RWPE2 (cell line): ENCODE measurements at regions not wholly inside any gene's neighbourhood (a gene's known extent, or its start where the extent isn't known, plus 50 kb on each side); places are given as distances from the start of the nearest gene placed in this dataset.

Experiments
- ATAC-seq: fragments of 200-7000 bp; cut with Tn5 transposase; 3 replicates; pipeline ENCODE4 v1.9.1; 2021; ENCODE audit warnings: low read depth
- DNase-seq: peaks from one replicate; pipeline ENCODE4 v3.0.0-alpha.2; 2020; ENCODE audit warnings: low spot score
- H3K27ac ChIP-seq: fragments of 450-650 bp; 2 replicates; pipeline ENCODE4 v1.5.1; 2017; ENCODE audit warnings: mild to moderate bottlenecking; ENCODE audit not compliant: poor library complexity, severe bottlenecking
- H3K27me3 ChIP-seq: fragments of 250-450 bp; sonication (Bioruptor Pico); 2 replicates; pipeline ENCODE4 v1.5.1; 2021; ENCODE audit warnings: mild to moderate bottlenecking, moderate library complexity; ENCODE audit not compliant: insufficient read depth, poor library complexity, severe bottlenecking
- H3K36me3 ChIP-seq: fragments of 250-450 bp; sonication (Bioruptor Pico); 2 replicates; pipeline ENCODE4 v1.5.1; 2020; ENCODE audit warnings: low read depth, mild to moderate bottlenecking, moderate library complexity
- H3K4me1 ChIP-seq: fragments of 250-450 bp; sonication (Bioruptor Pico); 2 replicates; pipeline ENCODE4 v1.5.1; 2021; ENCODE audit warnings: mild to moderate bottlenecking, moderate library complexity; ENCODE audit not compliant: insufficient read depth, poor library complexity, severe bottlenecking
- H3K4me3 ChIP-seq: fragments of 250-450 bp; sonication (Bioruptor Pico); 2 replicates; pipeline ENCODE4 v1.5.1; 2021; ENCODE audit warnings: mild to moderate bottlenecking, moderate library complexity; ENCODE audit not compliant: severe bottlenecking
- H3K9me3 ChIP-seq: fragments of 250-450 bp; sonication (Bioruptor Pico); 2 replicates; pipeline ENCODE4 v1.5.1; 2021; ENCODE audit warnings: mild to moderate bottlenecking, moderate library complexity; ENCODE audit not compliant: severe bottlenecking
- TF ChIP-seq, protein P1 (sequence below): fragments of 450-650 bp; IDR thresholded peaks from one replicate; pipeline ENCODE4 v1.5.1; 2017; ENCODE audit warnings: mild to moderate bottlenecking, moderate library complexity; ENCODE audit not compliant: poor library complexity, severe bottlenecking

DNA sequence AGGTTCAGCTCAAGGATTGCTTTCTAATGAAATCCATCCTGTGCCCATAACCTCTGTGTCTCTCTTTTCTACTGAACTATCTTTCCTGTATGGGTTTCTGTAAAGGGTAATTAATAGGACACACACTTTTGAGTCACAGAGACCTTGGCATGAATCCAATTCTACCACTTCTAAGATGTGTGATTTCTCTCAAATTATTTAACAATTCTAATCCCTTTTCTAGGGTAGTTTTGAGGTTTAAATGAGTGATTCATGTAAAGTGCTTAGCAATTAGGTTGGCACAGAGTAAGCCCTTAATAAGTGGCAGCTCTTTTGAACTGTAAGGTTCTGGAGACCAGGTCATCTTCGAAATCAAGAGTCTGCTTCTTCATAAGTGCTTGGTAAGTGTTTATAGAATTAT lies 202.7 kb downstream of the RASSF9 start:
- DNase-seq (no peak), ATAC-seq (no peak)
- Histone ChIP-seq H3K4me1 (no peaks in the 10 kb centered on the region), H3K4me3 (no peak overlapping the region), H3K27ac (no peak overlapping the region), H3K9me3 (no peaks in the 10 kb centered on the region), H3K36me3 (no peaks in the 10 kb centered on the region), H3K27me3 (no peaks in the 10 kb centered on the region)
- TF ChIP-seq, protein P1, sequence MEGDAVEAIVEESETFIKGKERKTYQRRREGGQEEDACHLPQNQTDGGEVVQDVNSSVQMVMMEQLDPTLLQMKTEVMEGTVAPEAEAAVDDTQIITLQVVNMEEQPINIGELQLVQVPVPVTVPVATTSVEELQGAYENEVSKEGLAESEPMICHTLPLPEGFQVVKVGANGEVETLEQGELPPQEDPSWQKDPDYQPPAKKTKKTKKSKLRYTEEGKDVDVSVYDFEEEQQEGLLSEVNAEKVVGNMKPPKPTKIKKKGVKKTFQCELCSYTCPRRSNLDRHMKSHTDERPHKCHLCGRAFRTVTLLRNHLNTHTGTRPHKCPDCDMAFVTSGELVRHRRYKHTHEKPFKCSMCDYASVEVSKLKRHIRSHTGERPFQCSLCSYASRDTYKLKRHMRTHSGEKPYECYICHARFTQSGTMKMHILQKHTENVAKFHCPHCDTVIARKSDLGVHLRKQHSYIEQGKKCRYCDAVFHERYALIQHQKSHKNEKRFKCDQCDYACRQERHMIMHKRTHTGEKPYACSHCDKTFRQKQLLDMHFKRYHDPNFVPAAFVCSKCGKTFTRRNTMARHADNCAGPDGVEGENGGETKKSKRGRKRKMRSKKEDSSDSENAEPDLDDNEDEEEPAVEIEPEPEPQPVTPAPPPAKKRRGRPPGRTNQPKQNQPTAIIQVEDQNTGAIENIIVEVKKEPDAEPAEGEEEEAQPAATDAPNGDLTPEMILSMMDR, result no peak

DNA sequence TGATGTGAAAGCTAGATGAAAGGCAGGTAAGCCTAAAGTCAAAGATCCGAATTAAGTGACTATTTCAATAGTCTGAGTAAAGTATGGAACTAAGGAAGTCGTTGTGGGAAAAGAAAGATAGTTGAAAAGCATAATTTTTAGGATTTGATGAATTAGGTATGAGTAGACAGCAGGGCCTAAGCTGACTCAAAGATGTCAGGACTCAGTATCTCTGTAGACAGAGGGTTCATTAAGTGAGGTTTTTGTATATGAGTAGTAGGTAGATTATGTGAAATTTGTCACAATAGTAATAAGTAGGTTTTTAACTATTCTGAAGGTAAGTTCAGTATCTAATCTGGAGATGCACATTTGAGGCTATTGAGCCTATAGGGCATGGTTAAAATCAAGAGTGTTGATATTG lies 196.4 kb downstream of the RASSF9 start:
- H3K4me3 ChIP-seq, result no peak overlapping the region
- H3K36me3 ChIP-seq, result no peaks in the 10 kb centered on the region
- no peak overlapping the region for H3K27ac ChIP-seq
- TF ChIP-seq, protein P1, result no peak
- no peaks in the 10 kb centered on the region for H3K27me3 ChIP-seq
- no peaks in the 10 kb centered on the region for H3K9me3 ChIP-seq
- no peak for DNase-seq
- no peak for ATAC-seq
- H3K4me1 ChIP-seq, result no peaks in the 10 kb centered on the region

DNA sequence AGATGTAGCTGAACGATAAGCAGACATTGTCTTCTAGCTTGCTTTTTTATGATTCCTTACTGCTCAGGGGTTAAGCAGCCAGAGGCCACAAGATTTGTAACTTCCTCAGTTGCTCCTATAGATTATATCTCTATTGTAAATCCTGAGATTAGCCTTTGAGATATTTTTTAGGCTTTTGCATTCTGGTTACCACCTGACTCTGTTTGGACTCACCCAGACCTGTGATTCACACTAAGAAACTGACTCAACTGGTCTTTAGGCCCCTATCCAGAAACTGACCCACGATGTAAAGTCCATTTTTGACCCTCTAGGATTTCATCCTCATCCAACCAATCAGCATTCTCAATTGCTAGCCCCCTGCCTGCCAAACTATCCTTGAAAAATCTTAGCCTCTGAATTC lies 194.4 kb downstream of the RASSF9 start:
- no peak for ATAC-seq
- TF ChIP-seq, protein P1, result no peak

DNA sequence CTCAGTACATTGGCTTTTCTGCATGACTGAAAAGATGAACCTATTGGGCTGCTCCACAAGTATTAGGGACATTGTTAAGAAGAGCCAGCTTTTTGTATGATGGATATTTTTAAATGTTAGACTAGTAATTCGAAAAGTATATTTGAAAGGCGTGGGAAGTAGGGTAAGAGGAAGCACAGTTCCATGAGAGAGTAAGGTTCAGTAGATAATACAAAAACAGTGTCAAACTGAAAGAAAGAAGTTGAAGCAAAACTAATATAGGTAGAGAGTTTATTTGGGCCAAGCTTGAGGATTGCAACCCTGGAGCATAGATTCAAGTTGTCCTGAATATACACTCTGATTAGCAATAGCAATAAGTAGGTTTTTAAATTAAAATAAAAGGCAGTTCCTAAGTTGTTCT lies 193.9 kb downstream of the RASSF9 start:
- no peaks in the 10 kb centered on the region for H3K27me3 ChIP-seq
- H3K4me3 ChIP-seq, result no peak overlapping the region
- DNase-seq, result no peak
- no peaks in the 10 kb centered on the region for H3K9me3 ChIP-seq
- no peaks in the 10 kb centered on the region for H3K4me1 ChIP-seq
- H3K36me3 ChIP-seq, result no peaks in the 10 kb centered on the region
- no peak overlapping the region for H3K27ac ChIP-seq
- TF ChIP-seq, protein P1, result no peak
- ATAC-seq, result no peak

More for the DNA sequence above, 194.4 kb downstream of the RASSF9 start:
- H3K9me3 ChIP-seq, result no peaks in the 10 kb centered on the region
- H3K4me3 ChIP-seq, result no peak overlapping the region
- no peaks in the 10 kb centered on the region for H3K4me1 ChIP-seq
- H3K27ac ChIP-seq, result no peak overlapping the region
- H3K36me3 ChIP-seq, result no peaks in the 10 kb centered on the region
- no peak for DNase-seq
- no peaks in the 10 kb centered on the region for H3K27me3 ChIP-seq

DNA sequence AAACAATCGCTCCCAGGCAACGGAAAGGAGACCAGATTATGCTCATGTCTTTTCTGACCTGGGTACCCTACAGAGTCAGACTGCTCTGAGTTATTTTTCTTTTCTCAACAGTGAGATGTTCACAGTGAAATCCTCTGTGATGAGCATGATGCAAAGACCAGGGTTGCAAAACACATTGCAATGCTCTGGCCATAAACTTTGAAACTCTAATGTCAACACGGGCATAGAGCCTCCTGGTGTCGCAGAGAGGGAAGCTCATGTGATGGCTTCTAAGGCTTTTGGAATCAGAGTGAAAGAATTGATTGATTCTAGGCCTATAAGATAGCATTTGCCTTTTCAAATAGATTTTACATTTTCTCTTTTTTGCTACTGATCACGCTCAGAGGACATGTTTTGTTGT lies 193.4 kb downstream of the RASSF9 start:
- Histone ChIP-seq H3K4me3 (no peak overlapping the region), H3K4me1 (no peaks in the 10 kb centered on the region), H3K27ac (no peak overlapping the region), H3K9me3 (no peaks in the 10 kb centered on the region), H3K36me3 (no peaks in the 10 kb centered on the region), H3K27me3 (no peaks in the 10 kb centered on the region)
- ATAC-seq, result peak; percentile 56; the same call in 2 of the 3 replicates
- TF ChIP-seq, protein P1, result no peak
- DNase-seq, result no peak
